ENCODE measurements at regions not wholly inside any gene's neighbourhood (a gene's known extent, or its start where the extent isn't known, plus 50 kb on each side); places are given as distances from the start of the nearest gene placed in this dataset.

DNA sequence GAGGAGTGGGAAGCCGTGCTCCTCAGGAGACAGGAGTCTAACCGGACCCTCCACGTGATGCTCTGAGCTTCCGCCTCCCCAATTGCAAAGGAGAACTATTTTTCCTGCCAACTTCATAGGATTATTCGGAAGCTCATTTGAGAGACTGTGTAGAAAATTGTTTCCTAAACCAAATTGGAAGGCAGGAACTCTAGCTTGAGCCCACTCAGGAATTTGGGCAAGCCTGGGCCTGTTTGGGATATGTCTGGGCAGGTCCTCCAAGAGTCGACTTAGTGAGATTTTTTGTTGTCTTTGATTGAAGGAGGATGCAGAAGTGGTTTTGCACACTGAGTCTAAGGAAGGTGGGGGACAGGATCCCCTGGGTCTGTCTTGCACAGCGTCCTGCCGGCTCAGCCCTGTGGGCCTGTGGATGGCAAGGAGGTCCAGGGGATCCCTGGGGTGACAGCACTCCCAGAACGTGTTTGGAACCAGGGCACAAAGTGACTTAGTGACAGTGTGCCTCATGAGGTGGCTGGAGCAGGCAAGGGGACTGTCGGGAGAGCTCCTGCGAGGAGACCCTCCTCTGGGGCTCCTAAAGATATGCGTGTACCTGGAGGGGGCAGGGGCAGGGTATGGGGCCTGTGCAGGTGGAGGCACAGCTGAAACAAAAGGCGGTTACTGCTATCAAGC is 283.3 kb downstream of the NSG2 start:
- Histone ChIP-seq H3K27me3 (no peaks in the 10 kb centered on the region), H3K79me2 (ENCODE audit: low read depth) (no peaks in the 10 kb centered on the region), H3K4me2 (no peak overlapping the region), H3K4me3 (no peak overlapping the region), H3K9ac (no peak overlapping the region), H3K36me3 (no peaks in the 10 kb centered on the region), H3F3A (ENCODE audit: low read depth) (no peaks in the 10 kb centered on the region), H2AFZ (replicated peaks) (peak overlapping the region; percentile 27), H4K20me1 (ENCODE audit: low read depth) (no peaks in the 10 kb centered on the region), H3K9me3 (ENCODE audit: low read depth) (no peaks in the 10 kb centered on the region), H3K4me1 (peaks cover 15% of the 10 kb centered on the region), H3K27ac (no peak overlapping the region)
- no peak for DNase-seq (ENCODE audit: low spot score)
- TF ChIP-seq EZH2phosphoT487 (IDR thresholded peaks at IDR 0.05) (no peak), EZH2 (IDR thresholded peaks at IDR 0.05) (no peak)
- TF ChIP-seq, protein P1, sequence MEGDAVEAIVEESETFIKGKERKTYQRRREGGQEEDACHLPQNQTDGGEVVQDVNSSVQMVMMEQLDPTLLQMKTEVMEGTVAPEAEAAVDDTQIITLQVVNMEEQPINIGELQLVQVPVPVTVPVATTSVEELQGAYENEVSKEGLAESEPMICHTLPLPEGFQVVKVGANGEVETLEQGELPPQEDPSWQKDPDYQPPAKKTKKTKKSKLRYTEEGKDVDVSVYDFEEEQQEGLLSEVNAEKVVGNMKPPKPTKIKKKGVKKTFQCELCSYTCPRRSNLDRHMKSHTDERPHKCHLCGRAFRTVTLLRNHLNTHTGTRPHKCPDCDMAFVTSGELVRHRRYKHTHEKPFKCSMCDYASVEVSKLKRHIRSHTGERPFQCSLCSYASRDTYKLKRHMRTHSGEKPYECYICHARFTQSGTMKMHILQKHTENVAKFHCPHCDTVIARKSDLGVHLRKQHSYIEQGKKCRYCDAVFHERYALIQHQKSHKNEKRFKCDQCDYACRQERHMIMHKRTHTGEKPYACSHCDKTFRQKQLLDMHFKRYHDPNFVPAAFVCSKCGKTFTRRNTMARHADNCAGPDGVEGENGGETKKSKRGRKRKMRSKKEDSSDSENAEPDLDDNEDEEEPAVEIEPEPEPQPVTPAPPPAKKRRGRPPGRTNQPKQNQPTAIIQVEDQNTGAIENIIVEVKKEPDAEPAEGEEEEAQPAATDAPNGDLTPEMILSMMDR (IDR thresholded peaks at IDR 0.05), result no peak
- peaks cover 16% of the 10 kb centered on the region for H3K27me3 Mint-ChIP-seq (ENCODE audit: insufficient read depth, low read depth)
- H3K27ac Mint-ChIP-seq, result no peak overlapping the region
- H3K4me1 Mint-ChIP-seq, result peaks cover 45% of the 10 kb centered on the region
- no peak overlapping the region for H3K4me3 Mint-ChIP-seq
- H3K36me3 Mint-ChIP-seq, result no peaks in the 10 kb centered on the region
- peaks cover 2% of the 10 kb centered on the region for H3K9me3 Mint-ChIP-seq

DNA sequence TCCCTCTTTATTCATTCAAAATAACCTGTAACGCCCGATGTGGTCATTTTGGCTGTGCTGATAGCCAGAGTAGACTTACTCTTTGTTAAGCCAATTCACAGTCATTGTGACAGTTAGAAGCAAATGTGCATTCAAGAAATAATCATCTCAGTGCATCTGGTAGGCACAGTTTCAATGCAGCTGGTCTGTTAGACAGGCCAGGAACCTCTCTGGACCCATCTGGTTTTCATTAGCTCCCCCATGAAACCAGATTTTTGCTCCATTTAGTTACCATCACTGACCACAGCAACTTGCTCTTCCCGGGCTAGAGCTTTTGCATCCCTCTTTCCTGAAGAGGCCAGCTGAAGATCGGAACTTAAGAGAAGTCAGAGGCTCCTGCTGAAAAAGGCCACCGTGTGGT is 284.2 kb downstream of the NSG2 start:
- Histone ChIP-seq H3K36me3 (no peaks in the 10 kb centered on the region), H2AFZ (replicated peaks) (no peak overlapping the region), H3K9me3 (ENCODE audit: low read depth) (no peaks in the 10 kb centered on the region), H3K4me2 (no peak overlapping the region), H3K27ac (no peak overlapping the region), H3F3A (ENCODE audit: low read depth) (no peaks in the 10 kb centered on the region), H3K4me1 (peaks cover 15% of the 10 kb centered on the region), H3K79me2 (ENCODE audit: low read depth) (no peaks in the 10 kb centered on the region), H3K4me3 (no peak overlapping the region), H3K27me3 (no peaks in the 10 kb centered on the region), H3K9ac (no peak overlapping the region), H4K20me1 (ENCODE audit: low read depth) (no peaks in the 10 kb centered on the region)
- H3K4me1 Mint-ChIP-seq, result peaks cover 38% of the 10 kb centered on the region
- H3K27ac Mint-ChIP-seq, result no peak overlapping the region
- H3K4me3 Mint-ChIP-seq, result no peak overlapping the region
- TF ChIP-seq EZH2 (IDR thresholded peaks at IDR 0.05), result no peak
- TF ChIP-seq, protein P1 (IDR thresholded peaks at IDR 0.05), result no peak
- TF ChIP-seq EZH2phosphoT487 (IDR thresholded peaks at IDR 0.05), result no peak
- H3K27me3 Mint-ChIP-seq (ENCODE audit: insufficient read depth, low read depth), result peaks cover 22% of the 10 kb centered on the region
- DNase-seq (ENCODE audit: low spot score), result no peak
- H3K9me3 Mint-ChIP-seq, result peaks cover 2% of the 10 kb centered on the region
- no peaks in the 10 kb centered on the region for H3K36me3 Mint-ChIP-seq

DNA sequence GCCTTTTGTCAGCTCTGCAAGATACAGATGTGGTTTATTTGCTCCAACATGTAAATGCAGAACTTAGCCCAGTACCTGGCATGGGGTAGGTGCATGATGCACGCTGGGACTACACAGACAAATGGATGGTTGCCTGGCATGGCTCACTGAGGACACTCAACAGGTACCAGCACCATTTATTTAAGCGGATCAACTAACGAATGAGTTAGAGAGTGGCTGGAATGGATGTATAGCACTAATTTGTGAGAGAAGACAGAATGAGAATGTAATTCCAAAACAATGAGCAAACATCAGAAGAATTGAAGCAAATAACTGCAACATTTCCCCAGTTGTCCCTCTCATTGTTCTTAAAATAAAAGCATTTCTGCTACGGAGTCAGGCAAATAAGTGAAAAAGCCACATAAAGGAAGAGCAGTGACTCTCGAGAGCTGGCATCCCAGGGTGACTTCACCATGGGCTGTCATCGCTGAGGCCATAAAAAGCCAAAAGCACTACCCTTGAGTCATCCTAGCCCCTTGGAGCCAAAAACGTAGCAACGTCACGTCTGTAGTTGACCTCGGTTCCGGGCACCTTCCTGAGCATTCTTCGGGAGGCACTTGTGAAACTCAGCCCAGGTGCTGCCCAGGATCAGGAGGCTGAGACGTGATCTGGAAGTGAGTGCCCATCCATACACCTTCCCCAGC is 290.3 kb downstream of the NSG2 start:
- Histone ChIP-seq H3K27ac (no peak overlapping the region), H3F3A (ENCODE audit: low read depth) (peaks cover 18% of the 10 kb centered on the region), H3K27me3 (no peaks in the 10 kb centered on the region), H4K20me1 (ENCODE audit: low read depth) (no peaks in the 10 kb centered on the region), H3K9me3 (ENCODE audit: low read depth) (no peaks in the 10 kb centered on the region), H3K4me1 (peaks cover 22% of the 10 kb centered on the region), H2AFZ (replicated peaks) (no peak overlapping the region), H3K79me2 (ENCODE audit: low read depth) (no peaks in the 10 kb centered on the region), H3K9ac (no peak overlapping the region), H3K36me3 (no peaks in the 10 kb centered on the region), H3K4me2 (no peak overlapping the region), H3K4me3 (no peak overlapping the region)
- no peak for DNase-seq (ENCODE audit: low spot score)
- H3K4me3 Mint-ChIP-seq, result no peak overlapping the region
- no peak overlapping the region for H3K27ac Mint-ChIP-seq
- H3K27me3 Mint-ChIP-seq (ENCODE audit: insufficient read depth, low read depth), result peaks cover 18% of the 10 kb centered on the region
- H3K4me1 Mint-ChIP-seq, result peaks cover 56% of the 10 kb centered on the region
- no peaks in the 10 kb centered on the region for H3K36me3 Mint-ChIP-seq
- TF ChIP-seq EZH2phosphoT487 (IDR thresholded peaks at IDR 0.05) (no peak), EZH2 (IDR thresholded peaks at IDR 0.05) (no peak)
- TF ChIP-seq, protein P1 (IDR thresholded peaks at IDR 0.05), result no peak
- peaks cover 2% of the 10 kb centered on the region for H3K9me3 Mint-ChIP-seq

Measured in neural progenitor cell (in vitro differentiated cells).